NOMO-1 treated with DMSO at 0.1 percent for 48 hours (cell line): ENCODE measurements at regions not wholly inside any gene's neighbourhood (a gene's known extent, or its start where the extent isn't known, plus 50 kb on each side); places are given as distances from the start of the nearest gene placed in this dataset.
A peak's percentile ranks its signal among the peaks of the same experiment; 100 is the strongest.
"Not testable (repeated sequence)": the region's sequence is repeated elsewhere in the genome, so short reads cannot be mapped to it uniquely, and the experiment has no call there.

Experiments used
- DNase-seq: peaks from one replicate; lab custom pipeline; 2025; ENCODE audit not compliant: unreplicated experiment; lab: John Stamatoyannopoulos, UW

GRCh38 chrX:5314148-5314547, 914.5 kb downstream of the NLGN4X start:
- no peak for DNase-seq

- DNase-seq: peak; percentile 72
Measured at GRCh38 chrX:5307416-5307815, 921.3 kb downstream of the NLGN4X start.

GRCh38 chrX:5306654-5307121, 922.0 kb downstream of the NLGN4X start:
- peak; percentile 56 for DNase-seq

GRCh38 chrX:5305452-5305851, 923.2 kb downstream of the NLGN4X start:
- no peak for DNase-seq

- DNase-seq: no peak
Measured at GRCh38 chrX:5295004-5295403, 933.7 kb downstream of the NLGN4X start.

- DNase-seq: no peak
Measured at GRCh38 chrX:5290635-5291034, 938.0 kb downstream of the NLGN4X start.

GRCh38 chrX:5289949-5290348, 938.7 kb downstream of the NLGN4X start:
- DNase-seq: not testable (repeated sequence)

- no peak for DNase-seq
Measured at GRCh38 chrX:5278908-5279307, 949.8 kb downstream of the NLGN4X start.

GRCh38 chrX:5265324-5265850, 963.3 kb downstream of the NLGN4X start:
- no peak for DNase-seq

- no peak for DNase-seq
Measured at GRCh38 chrX:5250106-5250505, 978.6 kb downstream of the NLGN4X start.

- DNase-seq: no peak
Measured at GRCh38 chrX:5242091-5242790, 986.4 kb downstream of the NLGN4X start.

- peak; percentile 19 for DNase-seq
Measured at GRCh38 chrX:5236749-5237148, 991.9 kb downstream of the NLGN4X start.

- DNase-seq: no peak
Measured at GRCh38 chrX:5236096-5236495, 992.6 kb downstream of the NLGN4X start.

GRCh38 chrX:5233830-5234229, 994.8 kb downstream of the NLGN4X start:
- no peak for DNase-seq

- DNase-seq: no peak
Measured at GRCh38 chrX:5220421-5220820, 1008.2 kb downstream of the NLGN4X start.

- DNase-seq: no peak
Measured at GRCh38 chrX:5194806-5195205, 1033.9 kb downstream of the NLGN4X start.

GRCh38 chrX:5180135-5180741, 1048.4 kb downstream of the NLGN4X start:
- DNase-seq: no peak

GRCh38 chrX:5176766-5177165, 1051.9 kb downstream of the NLGN4X start:
- no peak for DNase-seq

- DNase-seq: no peak
Measured at GRCh38 chrX:5163663-5164062, 1065.0 kb downstream of the NLGN4X start.

GRCh38 chrX:5155301-5155700, 1073.4 kb downstream of the NLGN4X start:
- DNase-seq: no peak

GRCh38 chrX:5145957-5146356, 1082.7 kb downstream of the NLGN4X start:
- DNase-seq: no peak

- DNase-seq: no peak
Measured at GRCh38 chrX:5142644-5143043, 1086.0 kb downstream of the NLGN4X start.
